ENCODE measurements at regions not wholly inside any gene's neighbourhood (a gene's known extent, or its start where the extent isn't known, plus 50 kb on each side); places are given as distances from the start of the nearest gene placed in this dataset.

- no peak for DNase-seq (ENCODE audit: low read depth, low spot score)
Observed at GRCh38 chr15:31975830-31976229, 54.5 kb upstream of the CHRNA7 start.

- DNase-seq (ENCODE audit: low read depth, low spot score) = no peak
Observed at GRCh38 chr15:31977138-31977537, 53.2 kb upstream of the CHRNA7 start.

- DNase-seq (ENCODE audit: low read depth, low spot score) = peak; percentile 38
Observed at GRCh38 chr15:31977812-31978661, 52.3 kb upstream of the CHRNA7 start.
